ENCODE measurements at regions not wholly inside any gene's neighbourhood (a gene's known extent, or its start where the extent isn't known, plus 50 kb on each side); places are given as distances from the start of the nearest gene placed in this dataset.

DNA sequence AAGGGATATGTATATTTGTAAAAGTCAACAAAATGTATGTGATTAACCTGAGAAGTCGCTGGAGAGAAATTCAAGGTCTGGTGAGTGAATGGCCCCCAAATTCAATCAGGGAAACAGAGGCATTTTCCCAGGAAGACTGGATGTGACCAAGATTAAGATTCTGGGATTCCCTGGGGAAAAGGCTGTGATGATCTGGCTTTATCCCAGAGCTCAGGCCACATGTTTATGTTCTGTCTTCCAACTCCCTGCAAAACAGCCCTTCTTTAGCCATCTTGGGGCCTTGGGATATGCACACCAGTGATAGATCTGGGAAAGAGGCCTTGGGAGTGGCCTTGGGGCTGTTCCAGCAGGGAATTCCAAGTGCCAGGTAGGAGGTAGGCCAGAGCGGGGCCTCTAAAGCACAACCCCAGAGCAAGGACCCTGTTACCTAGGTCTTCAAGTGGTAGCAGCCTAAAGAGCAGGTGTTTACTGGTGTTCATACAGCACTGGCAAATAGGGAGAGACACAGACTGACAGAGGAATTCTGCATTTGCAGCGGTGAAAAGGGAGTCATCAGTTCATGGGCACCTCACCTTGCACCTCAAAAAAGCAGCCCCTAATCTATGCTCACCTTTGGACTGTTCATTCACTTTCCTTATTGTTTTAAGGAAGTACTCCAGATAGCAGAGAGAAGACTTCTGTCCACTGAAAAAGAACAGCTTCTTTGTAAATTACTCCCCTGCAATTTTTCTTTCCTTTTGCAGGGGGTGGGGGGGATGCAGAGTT, 312.4 kb downstream of the BUD13 start:
- H3K36me3 ChIP-seq (ENCODE audit: control insufficient read depth in 4 of 4, insufficient read depth in 3 of 4, low read depth in 1 of 4, low read length in 3 of 4), result no peaks in the 10 kb centered on the region
- no peak overlapping the region for H3K9ac ChIP-seq (ENCODE audit: low read depth in 1 of 2, low read length in 2 of 2)
- H3K9me3 ChIP-seq (ENCODE audit: control insufficient read depth in 4 of 4, low read length in 3 of 4), result no peaks in the 10 kb centered on the region
- no peak for TF ChIP-seq ATF3 (IDR thresholded peaks at IDR 0.05)
- TF ChIP-seq, protein P1, sequence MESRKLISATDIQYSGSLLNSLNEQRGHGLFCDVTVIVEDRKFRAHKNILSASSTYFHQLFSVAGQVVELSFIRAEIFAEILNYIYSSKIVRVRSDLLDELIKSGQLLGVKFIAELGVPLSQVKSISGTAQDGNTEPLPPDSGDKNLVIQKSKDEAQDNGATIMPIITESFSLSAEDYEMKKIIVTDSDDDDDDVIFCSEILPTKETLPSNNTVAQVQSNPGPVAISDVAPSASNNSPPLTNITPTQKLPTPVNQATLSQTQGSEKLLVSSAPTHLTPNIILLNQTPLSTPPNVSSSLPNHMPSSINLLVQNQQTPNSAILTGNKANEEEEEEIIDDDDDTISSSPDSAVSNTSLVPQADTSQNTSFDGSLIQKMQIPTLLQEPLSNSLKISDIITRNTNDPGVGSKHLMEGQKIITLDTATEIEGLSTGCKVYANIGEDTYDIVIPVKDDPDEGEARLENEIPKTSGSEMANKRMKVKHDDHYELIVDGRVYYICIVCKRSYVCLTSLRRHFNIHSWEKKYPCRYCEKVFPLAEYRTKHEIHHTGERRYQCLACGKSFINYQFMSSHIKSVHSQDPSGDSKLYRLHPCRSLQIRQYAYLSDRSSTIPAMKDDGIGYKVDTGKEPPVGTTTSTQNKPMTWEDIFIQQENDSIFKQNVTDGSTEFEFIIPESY (IDR thresholded peaks at IDR 0.05), result no peak
- no peak for TF ChIP-seq RXRA (IDR thresholded peaks at IDR 0.05)
- TF ChIP-seq, protein P2, sequence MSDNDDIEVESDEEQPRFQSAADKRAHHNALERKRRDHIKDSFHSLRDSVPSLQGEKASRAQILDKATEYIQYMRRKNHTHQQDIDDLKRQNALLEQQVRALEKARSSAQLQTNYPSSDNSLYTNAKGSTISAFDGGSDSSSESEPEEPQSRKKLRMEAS (IDR thresholded peaks at IDR 0.05), result no peak
- no peak for TF ChIP-seq SP1 (IDR thresholded peaks at IDR 0.05)
- TF ChIP-seq EGR1 (IDR thresholded peaks at IDR 0.05; ENCODE audit: low read depth in 2 of 2), result no peak
- no peak for TF ChIP-seq FOXA2 (IDR thresholded peaks at IDR 0.05)
- no peak for TF ChIP-seq GABPA (IDR thresholded peaks at IDR 0.05 in 1 of 2, conservative IDR thresholded peaks at IDR 0.05 in 1 of 2)
- no peak for TF ChIP-seq YY1 (IDR thresholded peaks at IDR 0.05)
- no peak for TF ChIP-seq TAF1 (conservative IDR thresholded peaks at IDR 0.05)
- no peak for TF ChIP-seq HNF4G (IDR thresholded peaks at IDR 0.05)
- no peak for TF ChIP-seq FOXA1 (IDR thresholded peaks at IDR 0.05)
- H3K4me3 ChIP-seq (ENCODE audit: low read depth in 1 of 3, low read length in 3 of 3), result no peak overlapping the region
- no peak for DNase-seq (ENCODE audit: low spot score)
- 81% methylated on average over 3 of the region's 3 CpGs for WGBS
- no peak overlapping the region for H3K27ac ChIP-seq (ENCODE audit: low read depth in 1 of 2, low read length in 2 of 2)
- H3K4me1 ChIP-seq (ENCODE audit: control insufficient read depth in 4 of 4, insufficient read depth in 4 of 4, low read length in 3 of 4), result no peaks in the 10 kb centered on the region
- H3K27me3 ChIP-seq (ENCODE audit: control insufficient read depth in 4 of 4, insufficient read depth in 4 of 4, low read length in 3 of 4), result no peaks in the 10 kb centered on the region

DNA sequence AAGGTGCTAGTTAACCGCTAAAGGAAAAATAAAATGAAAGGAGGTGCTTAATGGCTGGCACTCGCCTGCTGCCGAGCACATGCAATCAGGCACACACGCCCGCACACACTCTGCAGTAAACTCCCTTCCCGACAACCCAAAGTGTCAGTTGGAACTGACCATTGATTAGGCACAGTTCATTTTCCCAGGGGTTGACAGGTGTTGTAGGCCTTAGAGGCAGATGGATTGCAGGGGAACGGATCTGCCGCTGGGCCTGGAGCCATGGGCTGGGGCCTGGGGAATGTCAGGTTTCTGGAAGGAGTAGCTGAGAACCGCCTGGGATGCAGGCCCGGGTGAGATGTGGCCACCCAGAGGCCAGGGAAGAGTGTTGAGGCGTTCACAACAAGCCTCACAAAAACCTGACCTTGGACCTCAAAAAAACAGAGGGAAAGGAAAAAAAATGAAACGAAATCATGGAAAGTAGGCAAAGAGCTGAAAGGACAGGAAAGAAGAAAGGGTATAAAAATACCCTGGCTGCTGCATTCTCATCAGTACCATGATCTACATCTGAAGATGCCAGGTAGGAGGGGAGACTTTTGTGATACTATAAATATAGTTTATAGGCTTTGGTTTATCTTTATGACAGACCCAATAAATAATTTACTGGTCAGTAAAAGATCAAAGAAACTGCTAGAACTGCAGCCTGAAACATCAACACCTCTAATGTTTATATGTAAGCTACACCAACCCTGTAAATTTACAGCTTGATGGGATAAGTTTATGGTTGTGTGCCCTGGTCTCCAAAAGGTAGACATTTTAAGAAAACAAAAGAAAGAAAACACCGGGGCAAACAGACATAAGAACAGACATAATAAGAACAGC, 313.4 kb downstream of the BUD13 start:
- H3K27me3 ChIP-seq (ENCODE audit: control insufficient read depth in 4 of 4, insufficient read depth in 4 of 4, low read length in 3 of 4), result no peaks in the 10 kb centered on the region
- whole genome bisulfite sequencing, result 71% methylated on average over 13 of the region's 13 CpGs
- no peak overlapping the region for H3K4me3 ChIP-seq (ENCODE audit: low read depth in 1 of 3, low read length in 3 of 3)
- H3K36me3 ChIP-seq (ENCODE audit: control insufficient read depth in 4 of 4, insufficient read depth in 3 of 4, low read depth in 1 of 4, low read length in 3 of 4), result no peaks in the 10 kb centered on the region
- DNase-seq (ENCODE audit: low spot score), result no peak
- H3K4me1 ChIP-seq (ENCODE audit: control insufficient read depth in 4 of 4, insufficient read depth in 4 of 4, low read length in 3 of 4), result no peaks in the 10 kb centered on the region
- no peak overlapping the region for H3K9ac ChIP-seq (ENCODE audit: low read depth in 1 of 2, low read length in 2 of 2)
- no peaks in the 10 kb centered on the region for H3K9me3 ChIP-seq (ENCODE audit: control insufficient read depth in 4 of 4, low read length in 3 of 4)
- no peak for TF ChIP-seq HNF4G (IDR thresholded peaks at IDR 0.05)
- TF ChIP-seq NR2F2 (IDR thresholded peaks at IDR 0.05), result no peak
- TF ChIP-seq SP1 (IDR thresholded peaks at IDR 0.05), result no peak
- TF ChIP-seq, protein P2 (IDR thresholded peaks at IDR 0.05), result no peak
- TF ChIP-seq FOXA2 (IDR thresholded peaks at IDR 0.05), result no peak
- TF ChIP-seq RAD21 (IDR thresholded peaks at IDR 0.05), result no peak
- TF ChIP-seq ATF3 (IDR thresholded peaks at IDR 0.05), result no peak
- no peak for TF ChIP-seq TAF1 (conservative IDR thresholded peaks at IDR 0.05)
- TF ChIP-seq RXRA (IDR thresholded peaks at IDR 0.05), result no peak
- no peak for TF ChIP-seq JUND (IDR thresholded peaks at IDR 0.05)
- TF ChIP-seq, protein P1 (IDR thresholded peaks at IDR 0.05), result no peak
- TF ChIP-seq GABPA (IDR thresholded peaks at IDR 0.05 in 1 of 2, conservative IDR thresholded peaks at IDR 0.05 in 1 of 2), result no peak
- TF ChIP-seq HNF4A (conservative IDR thresholded peaks at IDR 0.05), result no peak
- TF ChIP-seq YY1 (IDR thresholded peaks at IDR 0.05), result no peak
- no peak overlapping the region for H3K27ac ChIP-seq (ENCODE audit: low read depth in 1 of 2, low read length in 2 of 2)
